NB4 (cell line): ENCODE measurements at regions not wholly inside any gene's neighbourhood (a gene's known extent, or its start where the extent isn't known, plus 50 kb on each side); places are given as distances from the start of the nearest gene placed in this dataset.

ENCODE experiments used
- DNase-seq: peaks from one replicate; pipeline ENCODE4 v3.0.0; 2010; ENCODE audit warnings: low read depth
- H3K4me3 ChIP-seq: one replicate; pipeline ENCODE4 v1.5.1; 2011; ENCODE audit warnings: mild to moderate bottlenecking, low read depth, low read length, moderate library complexity
- MYC ChIP-seq: IDR thresholded peaks from 2 replicates; pipeline ENCODE4 v1.6.1; 2011; ENCODE audit warnings: low read depth, low read length
- POLR2A ChIP-seq: IDR thresholded peaks from 2 replicates; pipeline ENCODE4 v1.6.1; 2011; ENCODE audit warnings: mild to moderate bottlenecking; ENCODE audit not compliant: insufficient read length; ENCODE audit errors: extremely low read depth
- TF ChIP-seq, protein P1 (sequence below): IDR thresholded peaks from one replicate; pipeline ENCODE4 v1.5.1; 2012; ENCODE audit warnings: low read depth, low read length
- TF ChIP-seq, protein P2 (sequence below): IDR thresholded peaks from 2 replicates; pipeline ENCODE4 v1.6.1; 2011; ENCODE audit warnings: low read depth, low read length

DNA sequence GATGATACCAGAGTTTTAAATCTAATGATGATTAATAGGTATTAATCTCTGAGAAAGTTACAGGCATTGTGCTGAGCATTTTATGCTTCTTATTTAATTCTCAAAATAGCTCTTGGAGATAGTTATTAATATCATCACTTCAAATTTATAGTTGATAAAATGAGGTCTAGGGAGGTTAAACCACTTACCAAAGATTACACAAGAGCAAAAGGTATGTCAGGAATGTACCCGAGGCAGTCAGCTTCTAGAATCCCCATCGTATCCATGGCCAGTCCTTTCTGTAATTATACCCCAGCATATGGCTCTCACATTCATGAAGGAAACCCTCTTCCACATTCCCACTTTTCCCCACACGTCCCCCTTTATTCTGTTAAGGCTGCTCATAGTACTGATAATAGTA lies 421.3 kb downstream of the PYDC2 start:
- H3K4me3 ChIP-seq, result no peak overlapping the region
- no peak for DNase-seq
- TF ChIP-seq POLR2A (no peak), MYC (no peak)
- TF ChIP-seq, protein P1, sequence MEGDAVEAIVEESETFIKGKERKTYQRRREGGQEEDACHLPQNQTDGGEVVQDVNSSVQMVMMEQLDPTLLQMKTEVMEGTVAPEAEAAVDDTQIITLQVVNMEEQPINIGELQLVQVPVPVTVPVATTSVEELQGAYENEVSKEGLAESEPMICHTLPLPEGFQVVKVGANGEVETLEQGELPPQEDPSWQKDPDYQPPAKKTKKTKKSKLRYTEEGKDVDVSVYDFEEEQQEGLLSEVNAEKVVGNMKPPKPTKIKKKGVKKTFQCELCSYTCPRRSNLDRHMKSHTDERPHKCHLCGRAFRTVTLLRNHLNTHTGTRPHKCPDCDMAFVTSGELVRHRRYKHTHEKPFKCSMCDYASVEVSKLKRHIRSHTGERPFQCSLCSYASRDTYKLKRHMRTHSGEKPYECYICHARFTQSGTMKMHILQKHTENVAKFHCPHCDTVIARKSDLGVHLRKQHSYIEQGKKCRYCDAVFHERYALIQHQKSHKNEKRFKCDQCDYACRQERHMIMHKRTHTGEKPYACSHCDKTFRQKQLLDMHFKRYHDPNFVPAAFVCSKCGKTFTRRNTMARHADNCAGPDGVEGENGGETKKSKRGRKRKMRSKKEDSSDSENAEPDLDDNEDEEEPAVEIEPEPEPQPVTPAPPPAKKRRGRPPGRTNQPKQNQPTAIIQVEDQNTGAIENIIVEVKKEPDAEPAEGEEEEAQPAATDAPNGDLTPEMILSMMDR, result no peak
- TF ChIP-seq, protein P2, sequence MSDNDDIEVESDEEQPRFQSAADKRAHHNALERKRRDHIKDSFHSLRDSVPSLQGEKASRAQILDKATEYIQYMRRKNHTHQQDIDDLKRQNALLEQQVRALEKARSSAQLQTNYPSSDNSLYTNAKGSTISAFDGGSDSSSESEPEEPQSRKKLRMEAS, result no peak

DNA sequence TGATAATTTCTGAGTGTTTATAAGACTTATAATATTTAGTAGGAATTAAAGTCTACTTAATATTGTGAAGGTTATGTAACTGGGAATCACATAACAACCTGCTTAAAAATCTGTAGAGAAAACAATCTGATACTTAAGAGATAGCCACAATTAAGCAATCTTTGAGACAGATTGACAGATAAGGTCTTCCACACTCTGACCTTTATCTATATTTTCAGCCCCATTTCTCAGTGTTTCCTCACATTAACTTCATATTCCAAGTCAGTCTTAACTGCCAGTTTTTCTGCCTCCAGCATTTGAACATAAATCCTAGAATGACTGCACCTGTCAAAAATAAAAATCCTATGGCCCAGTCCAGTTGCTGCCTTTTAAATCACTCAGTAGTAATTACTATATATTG lies 423.2 kb downstream of the PYDC2 start:
- DNase-seq, result no peak
- TF ChIP-seq, protein P2, result no peak
- TF ChIP-seq MYC, result no peak
- TF ChIP-seq, protein P1, result no peak
- TF ChIP-seq POLR2A, result no peak
- H3K4me3 ChIP-seq, result no peak overlapping the region

DNA sequence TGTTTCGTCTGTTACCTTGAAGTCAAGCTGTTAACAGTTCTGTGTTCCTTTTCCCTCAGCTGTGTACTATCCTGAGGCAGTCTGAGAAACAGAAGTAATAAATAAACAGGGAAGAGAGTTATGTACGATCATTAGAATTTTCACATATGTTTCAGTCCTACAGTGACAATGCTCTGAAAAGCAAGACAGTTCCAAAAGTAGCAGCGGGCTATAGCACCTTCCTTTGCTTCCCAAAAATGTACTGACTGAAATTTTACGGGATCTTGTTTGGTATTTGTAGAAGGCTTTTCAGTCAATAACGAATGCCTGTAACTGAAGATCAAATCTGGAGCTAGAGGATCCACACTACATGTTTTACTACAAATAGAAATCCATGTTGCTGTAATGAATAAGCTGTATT lies 428.1 kb downstream of the PYDC2 start:
- DNase-seq, result no peak
- no peak for TF ChIP-seq POLR2A
- TF ChIP-seq, protein P1, result no peak
- no peak overlapping the region for H3K4me3 ChIP-seq

DNA sequence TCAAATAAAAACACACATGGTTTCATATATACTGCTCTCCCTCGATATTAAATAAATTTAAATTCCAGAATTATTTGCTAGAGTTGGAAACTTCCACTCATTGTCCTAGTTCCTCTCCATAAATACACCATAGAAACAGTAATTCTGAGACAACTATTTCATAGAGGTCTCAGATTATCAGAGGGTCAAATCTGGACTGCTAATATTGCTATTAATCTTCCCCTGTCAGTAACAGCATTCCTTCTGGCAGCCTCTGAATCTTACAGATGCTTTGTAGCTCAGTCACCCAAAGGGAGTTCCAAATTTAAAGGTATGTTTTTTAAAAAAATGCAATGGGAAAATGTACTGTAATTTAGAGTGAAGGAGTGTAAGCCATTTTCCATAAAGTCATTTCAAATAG lies 428.8 kb downstream of the PYDC2 start:
- H3K4me3 ChIP-seq, result no peak overlapping the region
- no peak for DNase-seq
- TF ChIP-seq POLR2A (no peak), MYC (no peak)
- TF ChIP-seq, protein P2, result no peak
- TF ChIP-seq, protein P1, result no peak

DNA sequence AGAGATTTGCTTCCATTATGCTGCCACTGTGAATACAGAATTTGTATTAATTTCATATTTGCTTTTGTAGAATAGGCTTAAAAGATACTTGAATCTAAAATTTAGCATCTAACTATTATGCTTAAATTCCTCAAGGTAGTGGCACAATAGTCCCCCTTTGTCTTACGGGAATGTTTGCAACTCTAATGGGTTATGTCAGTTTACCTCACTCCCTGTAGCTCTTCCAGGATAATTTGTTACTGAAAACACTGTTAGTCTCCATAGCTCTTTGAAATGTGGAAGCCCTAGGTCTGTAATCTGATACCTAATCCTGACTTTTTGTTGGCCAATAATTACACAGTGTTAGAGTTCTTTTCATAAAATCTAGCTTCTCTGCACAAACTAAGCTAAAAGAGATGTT lies 433.4 kb downstream of the PYDC2 start:
- TF ChIP-seq, protein P1, result no peak
- no peak for TF ChIP-seq MYC
- TF ChIP-seq, protein P2, result no peak
- H3K4me3 ChIP-seq, result no peak overlapping the region
- DNase-seq, result no peak

DNA sequence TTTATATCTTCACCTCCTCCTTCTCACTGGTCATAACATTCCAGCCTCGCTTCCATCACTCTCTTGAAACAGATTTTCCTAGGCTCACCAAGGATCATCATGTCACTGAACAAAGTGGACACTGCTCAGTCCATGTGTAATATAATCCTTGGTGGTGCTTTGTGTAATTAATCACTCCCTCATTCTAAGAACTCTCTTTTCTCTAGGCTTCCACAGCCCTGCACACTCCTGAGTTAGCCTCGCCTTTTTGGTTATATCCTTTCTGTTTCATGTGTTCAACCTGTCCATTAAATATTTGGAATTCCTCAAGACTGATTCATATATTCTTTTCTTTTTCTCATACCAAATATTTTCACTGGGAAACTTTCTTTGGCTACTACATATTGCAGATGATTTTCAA lies 440.8 kb downstream of the PYDC2 start:
- TF ChIP-seq, protein P1, result no peak
- TF ChIP-seq MYC (no peak), POLR2A (no peak)
- TF ChIP-seq, protein P2, result no peak
- DNase-seq, result no peak
- no peak overlapping the region for H3K4me3 ChIP-seq
